GM12878 (cell line): ENCODE measurements at regions not wholly inside any gene's neighbourhood (a gene's known extent, or its start where the extent isn't known, plus 50 kb on each side); places are given as distances from the start of the nearest gene placed in this dataset.

ENCODE experiments used
- CHD4 ChIP-seq: fragments of 200-600 bp; sonication (generic); IDR thresholded peaks from 2 replicates; pipeline ENCODE4 v1.6.1; 2016; ENCODE audit warnings: mild to moderate bottlenecking
- MTA3 ChIP-seq: IDR thresholded peaks from 2 replicates; pipeline ENCODE4 v1.6.1; 2012; ENCODE audit warnings: low read length, inconsistent platforms, borderline replicate concordance

DNA sequence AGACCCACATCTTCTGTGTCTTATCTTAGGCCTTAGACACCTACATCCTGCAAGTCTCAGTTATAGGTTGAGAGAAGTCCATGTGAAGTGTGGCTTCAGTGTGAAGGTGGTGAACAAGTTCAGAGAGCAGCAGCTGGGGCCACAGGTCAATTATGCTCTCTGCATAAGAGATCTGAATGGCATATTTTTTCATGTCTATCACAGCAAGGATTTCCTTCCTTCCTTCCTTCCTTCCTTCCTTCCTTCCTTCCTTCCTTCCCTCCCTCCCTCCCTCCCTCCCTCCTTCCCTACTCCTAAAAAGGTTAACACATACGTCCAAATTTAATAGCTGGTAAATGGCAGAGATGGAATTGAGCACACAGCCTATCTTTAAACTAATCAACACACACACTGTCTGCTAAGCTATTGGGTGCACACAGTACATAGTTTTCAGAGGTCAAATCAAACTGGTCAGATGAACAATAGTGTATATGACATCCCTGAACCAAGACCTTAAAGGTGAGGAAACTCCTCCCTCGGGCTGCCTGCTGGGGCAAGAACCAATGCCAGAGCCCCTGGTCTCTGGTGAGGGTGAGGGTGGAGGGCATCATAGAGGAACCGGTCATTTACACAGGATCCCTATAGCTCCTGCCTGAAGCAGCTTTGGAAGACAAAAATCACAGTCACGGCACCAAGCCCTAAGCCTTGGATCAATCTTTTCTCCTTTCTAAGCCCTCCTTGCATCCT is 240.9 kb downstream of the ICOS start:
- no peak for TF ChIP-seq CHD4
- no peak for TF ChIP-seq MTA3
